Spleen (tissue), 11 donors: ENCODE measurements at regions not wholly inside any gene's neighbourhood (a gene's known extent, or its start where the extent isn't known, plus 50 kb on each side); places are given as distances from the start of the nearest gene placed in this dataset.
"Not testable (repeated sequence)": the region's sequence is repeated elsewhere in the genome, so short reads cannot be mapped to it uniquely, and the experiment has no call there.

ENCODE experiments used
- DNase-seq: peaks from one replicate; pipeline ENCODE4 v3.0.0-alpha.2; 2020
- H3K27ac ChIP-seq, 8 donors: fragments of 200-600 bp; sonication (generic) in 7 of 8; 1 replicate in 4 of 8; 2 replicates in 4 of 8; pipeline versions ENCODE4 v1.5.0 to v1.8.0; 2016 to 2021; ENCODE audit warnings: inconsistent platforms in 4 of 8, mild to moderate bottlenecking in 4 of 8, moderate library complexity in 1 of 8
- H3K27me3 ChIP-seq, 7 donors: fragments of 200-600 bp; sonication (generic) in 6 of 7; replicated peaks in 1 of 7; 1 replicate in 4 of 7; 2 replicates in 3 of 7; pipeline versions ENCODE4 v1.5.0 to v1.8.0; 2016 to 2021; ENCODE audit warnings: inconsistent platforms in 3 of 7, mild to moderate bottlenecking in 1 of 7
- H3K36me3 ChIP-seq, 6 donors: fragments of 200-600 bp; sonication (generic) in 5 of 6; 1 replicate in 4 of 6; 2 replicates in 2 of 6; pipeline versions ENCODE4 v1.5.0 to v1.8.0; 2016 to 2021; ENCODE audit warnings: inconsistent platforms in 2 of 6
- H3K4me1 ChIP-seq, 6 donors: fragments of 200-600 bp; sonication (generic) in 5 of 6; 1 replicate in 3 of 6; 2 replicates in 3 of 6; pipeline versions ENCODE4 v1.5.0 to v1.8.0; 2016 to 2021; ENCODE audit warnings: inconsistent platforms in 3 of 6
- H3K4me3 ChIP-seq, 8 donors: fragments of 200-600 bp; sonication (generic) in 7 of 8; 1 replicate in 4 of 8; 2 replicates in 4 of 8; pipeline versions ENCODE4 v1.5.0 to v1.8.0; 2016 to 2021; ENCODE audit warnings: inconsistent platforms in 4 of 8, mild to moderate bottlenecking in 4 of 8, moderate library complexity in 2 of 8
- H3K9me3 ChIP-seq, 8 donors: fragments of 200-600 bp; sonication (generic) in 7 of 8; 1 replicate in 4 of 8; 2 replicates in 4 of 8; pipeline versions ENCODE4 v1.5.0 to v1.8.0; 2016 to 2021; ENCODE audit warnings: inconsistent platforms in 4 of 8
- CTCF ChIP-seq, 11 experiments: fragments of 200-600 bp in 7 of 11; fragments of 450-650 bp in 4 of 11; sonication (generic) in 4 of 11; IDR thresholded peaks in 8 of 11; conservative IDR thresholded peaks in 3 of 11; 1 replicate in 7 of 11; 2 replicates in 4 of 11; pipeline versions ENCODE4 v1.4.0 to v1.8.0; 2016 to 2021; ENCODE audit warnings: antibody characterized with exemption in 11 of 11, inconsistent platforms in 4 of 11, mild to moderate bottlenecking in 1 of 11
- POLR2A ChIP-seq, 3 donors: fragments of 450-650 bp; IDR thresholded peaks; one replicate each; pipeline ENCODE4 v1.5.1; 2017; ENCODE audit warnings: antibody characterized with exemption in 3 of 3, mild to moderate bottlenecking in 1 of 3
- POLR2AphosphoS5 ChIP-seq, 3 donors: sonication (generic); formaldehyde crosslinking; IDR thresholded peaks; one replicate each; pipeline ENCODE4 v1.5.1; 2017; ENCODE audit warnings: antibody characterized with exemption in 3 of 3
- WGBS, 5 donors: extraction: QIAGEN DNeasy Blood & Tissue Kit in 3 of 5; methylation state at CpG; one replicate each; pipeline versions ENCODE4 v1.1.5 to v1.1.7; 2013 to 2018; 5-methylcytosine and 5-hydroxymethylcytosine counted together
- intact Hi-C: fragments of 100-400 bp; cut with DNase I; formaldehyde crosslinking; loops from one replicate; pipeline ENCODE4 v1.15.0; 2023; ENCODE audit warnings: low total_unique reads
- donor health status: healthy with polysubstance abuse.
- donor health status: DM: no; HTN: no; CAD: no; lungs with moderate emphysema.
- donor health status: DM: no; HTN: no; CAD: no.
- donor health status: Bipolar disorder and iron deficiency.
- donor health status: healthy.
- donor health status: DM: no; HTN: no; CAD: no.
- donor health status: DM: yes; HTN: yes; CAD: no.

- 71 to 82% (median 75%) methylated on average over 4 of the region's 4 CpGs for WGBS, 5 donors
- intact Hi-C loops = no loop called here
- TF ChIP-seq POLR2AphosphoS5 (IDR thresholded peaks at IDR 0.05) = no peak
- no peak for TF ChIP-seq POLR2A (IDR thresholded peaks at IDR 0.05)
- no peak for TF ChIP-seq CTCF (IDR thresholded peaks at IDR 0.05 in 8 of 11, conservative IDR thresholded peaks at IDR 0.05 in 3 of 11)
Observed at GRCh38 chr12:34253674-34254073, 231.4 kb downstream of the ALG10 start.

GRCh38 chr12:34257093-34257492 lies 234.8 kb downstream of the ALG10 start:
- no peak overlapping the region for H3K27ac ChIP-seq
- intact Hi-C loops = no loop called here
- H3K4me1 ChIP-seq = no peaks in the 10 kb centered on the region
- WGBS, 5 donors = 87 to 93% (median 89%) methylated on average over 3 of the region's 3 CpGs
- H3K9me3 ChIP-seq = peaks cover 0 to 7% (median 0%) of the 10 kb centered on the region in 8 donors
- DNase-seq = no peak
- no peaks in the 10 kb centered on the region for H3K36me3 ChIP-seq
- no peak overlapping the region for H3K4me3 ChIP-seq
- no peaks in the 10 kb centered on the region for H3K27me3 ChIP-seq
- TF ChIP-seq POLR2AphosphoS5 (IDR thresholded peaks at IDR 0.05) = no peak
- no peak for TF ChIP-seq CTCF (IDR thresholded peaks at IDR 0.05 in 8 of 11, conservative IDR thresholded peaks at IDR 0.05 in 3 of 11)
- TF ChIP-seq POLR2A (IDR thresholded peaks at IDR 0.05) = no peak

More at GRCh38 chr12:34253674-34254073, 231.4 kb downstream of the ALG10 start:
- Histone ChIP-seq H3K4me1 (no peaks in the 10 kb centered on the region), H3K27ac (no peak overlapping the region), H3K4me3 (no peak overlapping the region), H3K9me3 (peaks cover 0 to 6% (median 0%) of the 10 kb centered on the region in 8 donors), H3K27me3 (no peaks in the 10 kb centered on the region), H3K36me3 (no peaks in the 10 kb centered on the region)
- DNase-seq = no peak

GRCh38 chr12:34262140-34262539 lies 239.8 kb downstream of the ALG10 start:
- intact Hi-C loops = not testable (repeated sequence)

GRCh38 chr12:34264110-34264509 lies 241.8 kb downstream of the ALG10 start:
- TF ChIP-seq POLR2AphosphoS5 (IDR thresholded peaks at IDR 0.05) = no peak
- no peak for TF ChIP-seq POLR2A (IDR thresholded peaks at IDR 0.05)
- no peak for TF ChIP-seq CTCF (IDR thresholded peaks at IDR 0.05 in 8 of 11, conservative IDR thresholded peaks at IDR 0.05 in 3 of 11)
- WGBS, 5 donors = 76 to 80% (median 77%) methylated on average over 14 of the region's 14 CpGs
- peaks cover 0 to 41% (median 0%) of the 10 kb centered on the region in 8 donors for H3K9me3 ChIP-seq
- intact Hi-C loops = no loop called here
- no peak overlapping the region for H3K4me3 ChIP-seq
- no peak for DNase-seq
- no peaks in the 10 kb centered on the region for H3K36me3 ChIP-seq
- H3K4me1 ChIP-seq = no peaks in the 10 kb centered on the region
- no peak overlapping the region for H3K27ac ChIP-seq
- no peaks in the 10 kb centered on the region for H3K27me3 ChIP-seq

More at GRCh38 chr12:34262140-34262539, 239.8 kb downstream of the ALG10 start:
- not testable (repeated sequence) for H3K4me1 ChIP-seq, DNase-seq, H3K4me3 ChIP-seq, H3K27ac ChIP-seq, H3K27me3 ChIP-seq, H3K36me3 ChIP-seq
- WGBS, 5 donors = 87 to 92% (median 89%) methylated on average over 11 of the region's 11 CpGs
- peaks cover 0 to 35% (median 0%) of the 10 kb centered on the region in 8 donors for H3K9me3 ChIP-seq

- 61 to 75% (median 69%) methylated on average over 4 of the region's 4 CpGs for WGBS, 5 donors
- H3K4me1 ChIP-seq, DNase-seq, H3K4me3 ChIP-seq, H3K36me3 ChIP-seq, H3K27ac ChIP-seq, intact Hi-C loops, H3K27me3 ChIP-seq: not testable (repeated sequence)
- peaks cover 0 to 19% (median 0%) of the 10 kb centered on the region in 8 donors for H3K9me3 ChIP-seq
Observed at GRCh38 chr12:34273703-34274102, 251.4 kb downstream of the ALG10 start.
